Caco-2 (cell line): ENCODE measurements at regions not wholly inside any gene's neighbourhood (a gene's known extent, or its start where the extent isn't known, plus 50 kb on each side); places are given as distances from the start of the nearest gene placed in this dataset.
A peak's percentile ranks its signal among the peaks of the same experiment; 100 is the strongest.

Experiments
- BruUV-seq: library from RNA; stranded (reverse); fragments of 400-500 nt; replicated peaks from 2 replicates; lab custom pipeline; 2021; lab: Mats Ljungman, UMichigan
- CTCF ChIA-PET: fragments of 300-600 bp; sonication (Branson Sonifier 250); formaldehyde crosslinking; loops from one replicate; lab custom pipeline; 2022; ENCODE audit warnings: antibody characterized with exemption; lab: Charles Lee
- POLR2A ChIA-PET: fragments of 300-600 bp; sonication (Branson Sonifier 250); formaldehyde crosslinking; loops from one replicate; lab custom pipeline; 2022; ENCODE audit warnings: antibody characterized with exemption; lab: Charles Lee
- DNase-seq, 2 experiments: peaks; one replicate each; pipeline versions ENCODE4 v3.0.0 to v3.0.0-alpha.2; 2020 to 2022
- H3K27me3 ChIP-seq: replicated peaks from 2 replicates; pipeline ENCODE4 v1.6.0; 2011; ENCODE audit warnings: low read length; ENCODE audit not compliant: control insufficient read depth, insufficient read depth
- H3K36me3 ChIP-seq: 2 replicates; pipeline ENCODE4 v1.5.1; 2011; ENCODE audit warnings: low read length; ENCODE audit not compliant: control insufficient read depth, insufficient read depth
- H3K4me1 ChIP-seq: fragments of 250-450 bp; sonication (Bioruptor Pico); 2 replicates; pipeline ENCODE4 v1.5.1; 2020; ENCODE audit warnings: mild to moderate bottlenecking
- H3K4me3 ChIP-seq: 2 replicates; pipeline ENCODE4 v1.5.1; 2011; ENCODE audit warnings: low read depth, mild to moderate bottlenecking, control low read depth, low read length
- H3K9me3 ChIP-seq: fragments of 250-450 bp; sonication (Bioruptor Pico); 2 replicates; pipeline ENCODE4 v1.5.1; 2020; ENCODE audit warnings: mild to moderate bottlenecking, moderate library complexity
- H3K27ac Mint-ChIP-seq: one replicate; pipeline ENCODE4 v1.8.0; 2022; ENCODE audit warnings: mixed read lengths; ENCODE audit not compliant: unreplicated experiment
- H3K27me3 Mint-ChIP-seq: one replicate; pipeline ENCODE4 v1.8.0; 2022; ENCODE audit warnings: mixed read lengths; ENCODE audit not compliant: insufficient read depth, unreplicated experiment
- H3K36me3 Mint-ChIP-seq: one replicate; pipeline ENCODE4 v1.8.0; 2022; ENCODE audit warnings: mild to moderate bottlenecking, mixed read lengths; ENCODE audit not compliant: insufficient read depth, unreplicated experiment
- H3K4me1 Mint-ChIP-seq: one replicate; pipeline ENCODE4 v1.8.0; 2022; ENCODE audit warnings: low read depth, mixed read lengths; ENCODE audit not compliant: unreplicated experiment
- H3K4me3 Mint-ChIP-seq: one replicate; pipeline ENCODE4 v1.8.0; 2022; ENCODE audit warnings: mild to moderate bottlenecking, moderate library complexity, mixed read lengths; ENCODE audit not compliant: unreplicated experiment
- H3K9me3 Mint-ChIP-seq: one replicate; pipeline ENCODE4 v1.8.0; 2022; ENCODE audit warnings: mixed read lengths; ENCODE audit not compliant: unreplicated experiment
- CTCF ChIP-seq, 2 experiments: fragments of 200-600 bp in 1 of 2; IDR thresholded peaks; 1 replicate in 1 of 2; 2 replicates in 1 of 2; pipeline versions ENCODE4 v1.5.1 to v1.8.0; 2011 to 2022; ENCODE audit warnings: antibody characterized with exemption in 1 of 2, control low read depth in 1 of 2, inconsistent platforms in 1 of 2, low read depth in 1 of 2, low read length in 1 of 2, mild to moderate bottlenecking in 1 of 2, moderate library complexity in 1 of 2; ENCODE audit not compliant: insufficient read depth in 1 of 2, severe bottlenecking in 1 of 2, unreplicated experiment in 1 of 2
- intact Hi-C: fragments of 100-400 bp; cut with micrococcal nuclease; formaldehyde crosslinking; loops from one replicate; pipeline ENCODE4 v1.10.0; 2022; ENCODE audit not compliant: unreplicated experiment

DNA sequence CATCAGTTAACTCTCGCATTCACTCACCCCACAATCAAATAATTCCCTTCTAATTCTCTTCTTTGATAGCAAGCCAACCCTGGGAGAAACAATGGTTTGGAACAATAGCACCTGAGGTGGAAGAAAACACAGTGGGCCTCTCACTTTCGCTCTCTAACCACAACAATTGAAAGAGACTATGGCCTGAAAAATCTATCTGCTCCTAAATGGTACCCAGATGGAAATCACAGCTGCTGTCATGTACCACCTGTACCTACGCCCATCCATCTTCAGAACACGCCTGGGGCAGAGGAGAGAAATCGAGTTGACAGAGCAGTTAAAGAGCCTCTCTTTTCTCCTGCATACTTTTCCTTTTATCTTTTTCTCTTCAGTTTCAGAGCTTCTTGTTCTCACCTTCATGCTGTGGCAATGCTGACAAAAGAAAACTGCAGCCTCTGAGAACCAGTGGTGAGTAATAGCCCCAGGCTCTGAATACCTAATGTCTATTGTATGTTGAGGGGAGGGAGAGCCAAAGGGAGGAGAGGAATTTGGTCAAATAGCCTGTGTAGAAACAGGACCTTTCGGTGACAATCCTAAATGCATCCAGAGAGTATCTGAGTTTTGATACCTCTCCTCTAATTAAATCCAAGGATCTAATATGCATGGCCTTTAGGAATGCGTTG is 57.7 kb downstream of the ZC3H11B start:
- Histone ChIP-seq H3K4me3 (no peak overlapping the region), H3K36me3 (no peaks in the 10 kb centered on the region), H3K4me1 (peaks cover 8% of the 10 kb centered on the region), H3K27me3 (no peaks in the 10 kb centered on the region), H3K9me3 (no peaks in the 10 kb centered on the region)
- no peak for TF ChIP-seq CTCF (IDR thresholded peaks at IDR 0.05; ENCODE audit: insufficient read depth in 1 of 2, low read depth in 1 of 2, low read length in 1 of 2, severe bottlenecking in 1 of 2, unreplicated experiment in 1 of 2)
- Mint-ChIP-seq H3K9me3 (no peaks in the 10 kb centered on the region), H3K4me1 (no peaks in the 10 kb centered on the region), H3K36me3 (no peaks in the 10 kb centered on the region), H3K27ac (no peak overlapping the region), H3K27me3 (no peaks in the 10 kb centered on the region), H3K4me3 (no peak overlapping the region)
- POLR2A ChIA-PET, result no interaction called here
- peak; percentile 9 to 37 for DNase-seq
- BruUV-seq, result no TSS peak
- CTCF ChIA-PET, result no interaction called here
- intact Hi-C loops, result no loop called here

GRCh38 chr1:219553934-219554502 is 58.9 kb downstream of the ZC3H11B start:
- DNase-seq, result no peak
- no peaks in the 10 kb centered on the region for H3K9me3 Mint-ChIP-seq

DNA sequence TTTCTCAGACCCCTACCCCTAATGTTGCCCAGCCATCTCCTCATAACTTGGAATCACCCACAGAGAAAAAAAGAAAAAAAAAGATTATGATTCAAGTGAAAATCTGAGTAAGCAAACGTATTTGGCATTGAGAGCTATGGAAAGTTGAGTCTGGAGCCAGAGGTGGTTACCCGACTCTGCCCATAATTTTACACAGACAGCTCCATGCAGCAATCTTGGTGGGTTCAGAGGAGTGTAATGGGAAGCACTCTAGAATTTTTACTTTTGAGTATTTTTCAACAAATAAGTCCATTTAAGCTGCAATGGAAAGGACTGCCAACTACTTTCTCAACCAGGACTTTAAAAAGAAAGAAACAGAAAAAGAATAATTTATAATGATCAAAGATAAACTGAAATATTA is 62.7 kb downstream of the ZC3H11B start:
- POLR2A ChIA-PET, result no interaction called here

More at GRCh38 chr1:219553934-219554502, 58.9 kb downstream of the ZC3H11B start:
- Histone ChIP-seq H3K4me3 (no peak overlapping the region), H3K9me3 (no peaks in the 10 kb centered on the region), H3K27me3 (no peaks in the 10 kb centered on the region), H3K4me1 (peaks cover 8% of the 10 kb centered on the region), H3K36me3 (no peaks in the 10 kb centered on the region)
- Mint-ChIP-seq H3K4me3 (no peak overlapping the region), H3K27me3 (no peaks in the 10 kb centered on the region), H3K36me3 (no peaks in the 10 kb centered on the region), H3K27ac (no peak overlapping the region), H3K4me1 (no peaks in the 10 kb centered on the region)
- TF ChIP-seq CTCF (IDR thresholded peaks at IDR 0.05; ENCODE audit: insufficient read depth in 1 of 2, low read depth in 1 of 2, low read length in 1 of 2, severe bottlenecking in 1 of 2, unreplicated experiment in 1 of 2), result no peak
- intact Hi-C loops, result no loop called here
- CTCF ChIA-PET, result no interaction called here
- POLR2A ChIA-PET, result no interaction called here
- no TSS peak for BruUV-seq

More for the DNA sequence above, 62.7 kb downstream of the ZC3H11B start:
- H3K4me1 ChIP-seq, result no peaks in the 10 kb centered on the region
- no peaks in the 10 kb centered on the region for H3K9me3 ChIP-seq
- no peaks in the 10 kb centered on the region for H3K36me3 Mint-ChIP-seq
- CTCF ChIA-PET, result no interaction called here
- H3K27me3 Mint-ChIP-seq, result no peaks in the 10 kb centered on the region
- no peak overlapping the region for H3K4me3 Mint-ChIP-seq
- no peak overlapping the region for H3K27ac Mint-ChIP-seq
- peaks cover 10% of the 10 kb centered on the region for H3K9me3 Mint-ChIP-seq
- TF ChIP-seq CTCF (IDR thresholded peaks at IDR 0.05; ENCODE audit: insufficient read depth in 1 of 2, low read depth in 1 of 2, low read length in 1 of 2, severe bottlenecking in 1 of 2, unreplicated experiment in 1 of 2), result no peak
- intact Hi-C loops, result no loop called here
- H3K27me3 ChIP-seq, result no peaks in the 10 kb centered on the region
- DNase-seq, result no peak
- no peak overlapping the region for H3K4me3 ChIP-seq
- no TSS peak for BruUV-seq
- no peaks in the 10 kb centered on the region for H3K4me1 Mint-ChIP-seq
- no peaks in the 10 kb centered on the region for H3K36me3 ChIP-seq
